ENCODE measurements at regions not wholly inside any gene's neighbourhood (a gene's known extent, or its start where the extent isn't known, plus 50 kb on each side); places are given as distances from the start of the nearest gene placed in this dataset.
"Not testable (repeated sequence)": the region's sequence is repeated elsewhere in the genome, so short reads cannot be mapped to it uniquely, and the experiment has no call there.

DNA sequence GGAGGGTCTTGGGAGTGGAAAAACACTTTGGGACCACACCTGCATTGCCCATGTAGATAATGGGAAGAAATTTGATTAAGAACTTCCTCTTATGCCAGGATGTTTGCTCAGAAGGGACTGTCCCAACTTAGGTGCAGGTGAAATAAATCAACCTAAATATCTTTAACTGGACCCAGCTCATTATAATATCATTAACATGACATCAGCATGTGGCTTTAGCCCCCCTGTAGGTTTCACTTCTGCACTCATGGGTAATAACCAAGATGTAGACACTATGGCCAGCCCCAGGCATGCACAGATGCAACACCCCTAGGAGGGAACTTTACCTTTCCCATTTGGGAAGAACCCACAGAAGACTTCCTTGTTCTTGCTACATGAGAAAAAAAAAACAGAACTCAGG is 227.4 kb upstream of the ZNF804A start:
- no peak for DNase-seq

DNA sequence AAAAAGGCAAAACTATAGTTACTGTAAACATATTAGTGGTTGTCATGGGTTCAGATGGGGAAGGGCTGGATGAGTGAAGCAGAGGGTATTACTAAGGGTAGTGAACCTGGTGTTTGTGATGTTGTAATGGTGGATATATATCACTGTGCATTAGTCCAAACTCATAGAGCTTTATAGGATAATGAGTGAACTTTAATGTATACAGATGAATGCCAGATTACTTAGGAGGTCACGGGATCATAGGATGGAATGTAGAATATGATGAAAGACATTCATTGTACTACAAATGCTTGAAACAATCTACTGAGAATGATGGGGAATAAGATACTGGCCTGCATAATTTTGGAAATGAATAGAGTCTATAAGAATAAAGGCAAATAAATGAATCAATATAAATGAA is 226.7 kb upstream of the ZNF804A start:
- DNase-seq, result no peak

DNA sequence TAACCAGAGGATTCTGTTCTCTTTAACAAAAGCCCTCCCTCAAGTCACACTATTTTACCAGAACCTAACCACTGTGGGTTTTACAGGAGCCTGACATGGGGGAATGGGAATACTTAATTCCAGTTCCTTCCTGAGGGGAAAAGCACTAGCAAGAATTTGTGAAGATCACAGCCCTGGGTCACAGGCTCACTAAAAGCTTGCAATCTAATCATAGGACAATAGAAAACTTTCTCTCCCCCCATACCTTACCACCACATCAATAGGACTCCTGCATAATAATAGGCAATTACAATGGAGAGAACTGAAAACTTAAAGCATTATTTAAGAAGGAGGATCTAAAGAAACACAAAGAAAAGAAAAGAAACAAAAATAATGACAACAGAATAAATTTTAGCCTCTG is 225.8 kb upstream of the ZNF804A start:
- no peak for DNase-seq

DNA sequence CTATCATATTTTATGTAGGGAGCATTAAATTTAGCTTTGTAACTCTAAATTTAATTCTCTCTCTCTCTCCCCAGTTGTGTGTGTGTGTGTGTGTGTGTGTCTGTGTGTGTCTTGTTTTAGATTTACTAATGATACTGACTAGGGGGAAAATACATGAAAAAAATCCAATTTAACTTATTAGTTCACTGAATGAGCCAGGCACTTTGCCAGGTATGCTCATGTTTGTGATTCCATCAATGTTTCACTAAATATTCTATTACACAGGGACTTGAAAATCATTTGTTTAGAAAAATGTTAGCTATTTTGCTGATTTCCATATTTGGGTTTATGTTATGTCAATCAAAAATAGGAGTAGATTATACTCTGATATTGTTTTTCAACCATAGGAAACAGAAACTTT is 203.7 kb upstream of the ZNF804A start:
- no peak for DNase-seq

DNA sequence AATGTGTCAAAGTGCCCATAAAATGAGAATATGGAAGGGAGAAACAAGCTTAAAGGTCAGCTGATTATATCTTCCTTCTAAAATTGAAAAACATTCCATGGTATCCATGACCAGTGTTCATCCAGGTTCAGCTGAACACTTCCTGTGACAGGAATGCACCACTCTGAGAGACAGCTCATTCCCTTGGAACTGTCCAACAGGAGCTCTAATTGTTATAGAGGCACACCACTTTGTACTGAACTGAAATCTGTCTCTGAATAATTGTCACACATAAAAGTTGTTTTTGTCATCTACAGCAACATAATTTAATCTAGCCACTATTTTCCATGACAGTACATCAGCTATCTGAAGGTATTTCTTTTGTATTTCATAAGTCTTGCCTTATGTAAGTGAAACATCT is 195.9 kb upstream of the ZNF804A start:
- no peak for DNase-seq

DNA sequence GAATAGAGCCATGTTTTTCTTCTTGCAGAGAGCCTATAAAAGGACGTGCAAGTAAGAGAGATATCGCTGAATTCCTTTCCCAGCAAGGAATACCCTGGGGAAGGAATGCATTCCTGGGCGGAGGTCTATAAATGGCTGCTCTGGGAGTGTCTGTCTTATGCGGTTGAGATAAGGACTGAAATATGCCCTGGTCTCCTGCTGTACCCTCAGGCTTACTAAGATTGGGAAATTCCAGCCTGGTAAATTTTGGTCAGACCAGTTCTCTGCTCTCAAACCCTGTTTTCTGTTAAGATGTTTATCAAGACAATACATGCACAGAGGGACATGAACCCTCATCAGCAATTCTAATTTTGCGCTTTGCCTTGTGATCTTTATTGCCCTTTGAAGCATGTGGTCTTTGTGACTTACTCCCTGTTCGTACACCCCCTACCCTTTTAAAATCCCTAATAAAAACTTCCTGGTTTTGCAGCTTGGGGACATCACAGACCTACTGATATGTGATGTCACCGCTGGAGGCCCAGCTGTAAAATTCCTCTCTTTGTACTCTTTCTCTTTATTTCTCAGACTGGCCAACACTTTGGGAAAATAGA is 191.2 kb upstream of the ZNF804A start:
- not testable (repeated sequence) for DNase-seq

DNA sequence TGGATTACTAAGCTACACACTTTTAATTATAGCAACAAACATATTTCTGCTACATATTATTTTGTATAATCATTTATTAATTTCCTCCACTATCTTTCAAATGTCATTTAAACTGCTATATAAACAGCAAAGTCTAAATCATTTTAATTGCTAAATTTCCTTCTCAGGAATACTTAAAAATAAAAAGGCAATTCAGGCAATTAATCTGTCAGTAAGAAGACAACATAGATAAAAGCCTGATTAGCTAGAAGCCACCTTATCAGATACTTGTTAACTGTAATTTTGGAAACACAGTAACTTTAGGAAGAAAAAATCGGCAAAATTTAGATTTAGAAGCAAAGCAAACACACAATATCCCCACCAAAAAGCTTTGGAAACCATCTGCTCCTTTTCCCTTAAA is 188.2 kb upstream of the ZNF804A start:
- DNase-seq, result no peak

DNA sequence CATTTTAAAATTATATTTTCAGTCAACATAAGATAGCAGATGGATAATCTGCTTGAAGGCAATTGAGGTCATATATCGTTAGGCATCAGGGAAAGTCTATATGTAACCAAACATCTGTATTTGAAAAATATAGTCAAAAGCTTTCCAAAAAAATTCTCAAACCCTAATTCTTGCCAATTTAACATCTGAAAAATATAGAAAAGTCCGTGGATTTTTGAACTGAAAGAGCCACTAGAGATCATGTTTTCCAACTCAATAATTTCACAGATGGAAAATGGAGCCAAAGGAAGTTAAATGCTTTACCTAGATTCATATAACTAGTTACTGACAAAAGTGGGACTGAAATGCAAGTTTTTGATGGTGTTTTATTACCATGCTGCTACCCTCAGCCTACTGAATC is 185.1 kb upstream of the ZNF804A start:
- DNase-seq, result no peak

DNA sequence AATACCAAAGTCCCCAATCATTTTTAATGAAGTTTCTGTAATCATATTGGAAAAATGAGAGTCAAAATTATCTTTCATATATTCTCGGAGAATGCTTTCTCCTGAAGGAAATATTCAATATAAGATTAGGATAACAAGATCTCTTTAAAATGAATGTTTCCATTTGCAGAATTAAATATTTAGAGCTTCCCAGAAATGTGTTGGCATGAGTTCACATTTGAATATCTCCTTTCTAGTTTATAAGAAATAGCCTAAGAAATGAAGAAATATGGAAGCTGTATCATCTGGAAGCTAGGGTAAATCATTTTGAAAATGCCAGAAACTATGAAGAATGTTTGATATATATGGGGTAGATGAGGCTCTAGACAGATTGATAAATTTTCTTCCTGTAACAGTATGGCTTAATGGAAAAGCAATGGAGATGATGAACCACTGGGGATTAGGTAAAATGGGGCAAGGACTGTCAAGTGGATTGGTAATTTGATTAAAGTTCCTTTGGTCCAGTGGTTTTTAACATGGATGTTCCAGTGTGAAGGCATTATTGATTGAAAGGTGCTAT is 184.6 kb upstream of the ZNF804A start:
- DNase-seq, result no peak

DNA sequence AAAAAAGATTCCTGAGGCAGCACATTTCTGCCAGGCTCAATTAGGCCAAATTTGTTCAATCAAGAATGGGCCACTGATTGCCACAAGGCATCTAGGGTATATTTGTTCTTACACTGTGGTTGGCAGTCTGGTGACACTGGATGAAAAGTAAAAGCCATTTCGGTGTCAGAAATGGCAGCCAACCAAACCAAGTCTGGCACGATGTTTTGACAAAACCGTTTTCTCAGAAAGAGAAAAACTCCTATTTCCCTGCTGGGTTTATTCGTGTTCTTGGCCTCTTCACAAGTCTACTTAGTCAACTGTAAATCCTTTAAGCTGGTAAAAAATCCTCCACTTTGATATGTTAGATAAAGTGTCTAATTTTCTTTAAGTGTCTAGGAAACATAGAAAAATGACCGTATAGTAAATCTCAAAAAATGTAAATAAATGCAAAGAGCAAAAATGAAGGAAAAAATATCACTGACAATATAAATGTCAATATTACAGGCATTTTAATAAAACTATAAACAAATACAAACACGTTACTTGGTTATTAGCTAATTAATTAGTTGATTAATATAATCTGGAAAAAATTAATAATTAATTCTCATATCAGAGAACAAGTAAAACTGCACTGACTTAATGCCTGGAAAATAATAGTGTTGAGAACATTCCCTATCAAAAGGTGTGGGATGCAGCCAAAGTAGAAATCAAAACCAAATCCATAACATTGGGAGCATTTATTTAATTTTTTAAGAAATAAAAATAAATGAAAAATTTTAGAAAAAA is 182.0 kb upstream of the ZNF804A start:
- no peak for DNase-seq

DNA sequence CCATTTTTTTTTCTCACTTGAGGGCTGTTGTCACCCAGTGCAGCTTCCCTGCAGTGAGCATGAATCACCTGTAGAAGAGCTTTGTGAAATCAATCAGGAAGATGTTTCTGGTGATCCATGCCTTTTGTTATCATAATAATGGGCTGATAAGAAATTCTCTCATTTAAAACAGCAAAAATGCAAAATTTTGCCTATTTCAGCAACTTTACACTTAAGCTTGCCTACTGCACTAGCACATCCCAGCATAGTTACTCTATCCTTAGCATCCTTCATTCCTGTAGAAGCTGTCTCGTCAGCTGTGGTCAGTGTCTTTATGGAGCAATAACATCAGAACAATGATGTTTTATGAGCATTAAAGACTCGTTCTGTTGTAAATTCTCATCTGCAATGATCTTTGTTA is 178.6 kb upstream of the ZNF804A start:
- no peak for DNase-seq

DNA sequence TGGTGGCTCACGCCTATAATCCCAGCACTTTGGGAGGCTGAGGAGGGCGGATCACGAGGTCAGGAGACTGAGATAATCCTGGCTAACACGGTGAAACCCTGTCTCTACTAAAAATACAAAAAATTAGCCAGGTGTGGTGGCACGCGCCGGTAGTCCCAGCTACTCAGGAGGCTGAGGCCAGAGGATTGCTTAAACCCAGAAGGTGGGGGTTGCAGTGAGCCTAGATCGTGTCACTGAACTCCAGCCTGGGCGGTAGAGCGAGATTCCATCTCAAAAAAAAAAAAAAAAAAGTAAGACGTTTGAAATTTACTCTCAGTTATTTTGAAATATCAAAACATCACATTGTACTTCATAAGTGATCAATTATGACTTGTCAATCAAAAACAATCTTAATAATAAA is 176.9 kb upstream of the ZNF804A start:
- not testable (repeated sequence) for DNase-seq

DNA sequence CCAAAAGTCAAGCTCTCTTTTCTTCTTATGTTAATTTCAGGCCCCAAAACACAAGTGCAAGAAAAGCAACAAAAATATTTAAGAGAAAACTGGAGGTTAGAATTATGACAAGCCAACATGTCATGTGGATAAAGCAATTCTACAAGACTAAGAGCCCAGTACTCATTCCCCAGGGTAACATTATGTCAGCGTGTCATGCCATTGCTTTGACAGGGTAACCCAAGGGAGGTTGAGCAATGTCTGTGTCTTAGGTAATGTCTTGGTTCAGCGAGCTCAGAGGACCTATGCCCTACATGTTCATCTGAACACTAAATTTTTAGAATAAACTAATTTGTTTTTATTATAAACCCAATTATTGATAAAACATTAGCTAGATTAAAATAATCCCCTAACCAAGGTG is 173.2 kb upstream of the ZNF804A start:
- no peak for DNase-seq

DNA sequence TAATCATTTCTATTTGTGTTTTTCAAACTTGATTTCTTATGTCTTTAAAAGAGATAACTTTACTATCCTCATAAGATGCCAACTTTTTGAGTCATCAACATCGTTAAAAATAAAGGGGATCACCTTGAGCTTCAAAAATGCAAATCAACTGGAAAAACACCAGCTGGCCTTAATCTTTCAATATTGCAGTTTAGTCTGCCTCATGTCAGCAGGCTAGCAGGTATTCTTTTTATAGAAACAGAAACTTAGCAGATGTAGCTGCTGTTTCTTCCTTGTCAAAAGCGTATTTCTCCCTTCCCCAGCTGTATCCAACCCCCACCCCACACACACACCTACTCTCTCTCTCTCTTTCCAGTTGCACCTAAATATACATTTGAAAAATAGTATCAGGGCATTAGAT is 154.1 kb upstream of the ZNF804A start:
- DNase-seq, result no peak

DNA sequence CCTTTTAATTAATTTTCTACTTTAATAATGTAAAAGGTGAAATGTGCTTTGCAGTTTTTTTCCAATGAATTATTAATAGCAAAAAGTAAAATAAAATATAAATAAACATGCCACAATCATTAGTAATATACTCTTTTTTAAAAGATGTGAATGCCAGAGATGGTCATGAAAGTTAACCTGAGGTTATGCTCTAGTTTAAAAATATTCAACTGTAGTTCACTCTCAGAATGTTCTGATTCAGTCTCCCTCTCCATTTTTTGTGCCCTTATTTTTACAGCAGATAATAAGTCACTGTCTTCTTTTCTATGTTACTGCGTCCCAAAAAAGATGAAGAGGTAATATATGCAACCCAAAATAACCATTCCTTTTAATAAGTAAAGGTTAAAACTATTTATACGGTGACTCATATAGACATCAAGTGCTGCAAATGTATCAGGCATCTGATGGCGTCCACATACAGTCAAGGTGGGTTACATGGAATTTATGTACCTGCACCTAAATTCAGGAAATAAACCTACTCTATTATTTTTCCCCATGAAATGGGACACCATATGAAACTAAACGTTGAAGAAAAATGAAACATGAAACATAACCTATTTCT is 153.6 kb upstream of the ZNF804A start:
- no peak for DNase-seq

DNA sequence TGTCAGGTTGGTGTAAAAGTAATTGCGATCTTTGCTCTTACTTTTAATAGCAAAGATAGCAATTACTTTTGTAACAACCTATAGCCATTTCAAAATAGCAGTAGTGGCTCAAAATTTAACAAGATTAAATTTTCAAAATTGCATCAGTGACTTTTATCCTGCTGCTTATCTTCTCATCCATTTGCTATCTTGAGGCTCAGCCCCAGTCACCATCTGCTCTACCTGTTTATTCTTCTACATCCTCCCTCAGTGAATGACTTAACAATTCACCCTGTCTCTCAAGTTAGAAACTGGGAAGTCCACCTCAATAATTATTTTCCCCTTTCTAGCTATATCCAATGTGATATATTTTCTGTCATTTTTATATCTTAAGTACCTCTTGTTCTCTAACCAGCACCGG is 148.6 kb upstream of the ZNF804A start:
- DNase-seq, result no peak

DNA sequence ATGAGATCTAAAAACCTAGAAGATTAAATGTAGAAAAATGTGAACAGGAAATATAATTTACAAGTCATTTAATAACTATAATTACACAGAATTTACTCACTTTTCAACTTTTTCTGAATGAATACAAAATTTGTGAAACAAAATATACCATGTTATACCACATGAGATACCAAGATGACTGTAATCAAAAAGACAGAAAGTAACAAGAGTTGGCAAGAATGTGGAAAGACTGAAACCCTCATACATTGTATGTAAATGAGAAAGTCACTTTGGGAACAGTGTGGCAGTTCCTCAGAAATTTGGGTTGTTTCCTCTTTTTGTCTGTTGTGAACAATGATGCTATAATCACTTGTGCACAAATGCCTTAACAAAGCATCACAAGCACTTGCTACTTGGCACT is 145.4 kb upstream of the ZNF804A start:
- DNase-seq, result no peak

DNA sequence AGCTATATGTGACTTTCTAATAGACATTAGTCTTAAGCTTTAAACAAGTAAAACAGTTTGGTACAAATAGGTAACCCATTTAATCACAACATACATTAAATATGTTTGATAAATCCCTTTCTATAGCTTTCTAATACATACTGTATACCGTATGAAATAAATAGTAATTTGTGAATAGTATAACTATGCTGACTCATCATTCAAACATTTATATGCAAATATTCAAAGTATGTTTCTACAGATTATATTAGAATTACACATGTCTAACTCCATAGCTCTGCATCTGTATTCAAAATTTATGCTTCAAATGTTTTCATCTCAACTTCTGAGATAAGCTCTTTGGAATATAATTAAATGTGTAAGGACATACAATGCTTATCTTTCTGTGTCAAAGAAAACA is 142.7 kb upstream of the ZNF804A start:
- DNase-seq, result no peak

DNA sequence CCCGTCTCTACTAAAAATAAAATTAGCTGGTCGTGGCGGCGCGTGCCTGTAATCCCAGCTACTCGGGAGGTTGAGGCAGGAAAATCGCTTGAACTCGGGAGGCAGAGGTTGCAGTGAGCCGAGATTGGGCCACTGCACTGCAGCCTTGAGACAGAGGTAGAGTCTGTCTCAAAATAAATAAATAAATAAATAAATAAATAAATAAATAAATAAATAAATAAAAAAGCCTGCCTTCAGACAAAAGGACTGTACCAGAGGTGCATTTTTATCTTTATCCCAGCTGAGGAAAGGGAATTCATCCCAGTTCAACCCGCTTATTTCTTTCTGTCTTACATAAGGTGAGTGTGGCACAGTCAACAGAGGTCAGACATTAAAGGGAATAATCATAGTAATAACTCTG is 141.6 kb upstream of the ZNF804A start:
- not testable (repeated sequence) for DNase-seq

DNA sequence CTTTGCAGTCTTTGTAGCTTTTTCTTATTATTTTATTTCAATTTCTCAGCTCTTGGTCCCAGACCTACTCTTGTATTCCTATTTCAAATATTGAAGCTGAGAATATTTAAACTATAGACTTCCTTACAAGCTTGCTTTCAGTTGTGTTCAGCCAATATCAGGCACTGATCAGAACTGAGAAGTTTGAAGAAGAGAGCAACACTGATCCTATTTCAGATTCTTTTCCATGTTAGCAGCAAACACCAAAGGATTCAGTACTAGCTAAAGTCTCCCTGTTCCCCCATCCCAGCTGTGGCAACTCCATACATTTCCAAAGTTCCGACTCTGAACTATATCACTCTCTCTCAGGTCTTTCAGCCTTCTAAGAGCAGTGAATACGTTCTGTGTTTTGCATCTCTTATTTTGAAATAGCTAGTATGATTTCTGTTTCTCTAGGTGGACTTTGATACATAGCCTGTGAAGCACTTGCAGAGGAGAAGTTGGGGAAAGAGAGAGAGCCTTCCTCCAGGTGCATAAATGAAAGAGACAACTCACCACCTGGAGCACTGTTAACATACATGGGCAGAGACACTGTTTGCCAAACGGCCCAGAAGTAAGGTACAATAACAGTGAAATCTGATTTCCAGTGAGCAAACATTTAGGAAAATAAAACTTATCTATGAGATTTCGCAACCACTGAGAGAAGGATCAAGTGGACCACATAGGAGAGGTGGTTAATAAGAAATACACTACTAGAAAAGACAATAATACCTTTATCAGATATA is 135.0 kb upstream of the ZNF804A start:
- peak in 1 of 2 experiments; percentile 29 for DNase-seq

DNA sequence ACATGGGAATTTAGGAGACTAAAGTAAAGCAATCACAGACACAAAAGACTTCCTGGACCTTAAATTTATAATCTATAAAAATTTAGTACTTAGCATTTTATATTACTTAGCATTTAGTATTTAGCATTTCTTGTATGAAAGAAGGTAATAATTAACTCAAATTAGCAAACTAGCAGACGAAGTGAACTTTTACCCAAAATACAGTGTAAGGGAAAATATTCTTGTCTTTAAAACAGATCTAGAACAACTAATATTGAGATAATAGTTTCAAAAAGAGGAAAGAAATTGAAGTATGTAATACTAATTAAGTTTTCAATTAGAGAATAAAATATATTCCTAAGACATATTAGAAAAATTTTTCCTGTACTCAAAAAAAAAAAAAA is 134.5 kb upstream of the ZNF804A start:
- DNase-seq, result no peak

DNA sequence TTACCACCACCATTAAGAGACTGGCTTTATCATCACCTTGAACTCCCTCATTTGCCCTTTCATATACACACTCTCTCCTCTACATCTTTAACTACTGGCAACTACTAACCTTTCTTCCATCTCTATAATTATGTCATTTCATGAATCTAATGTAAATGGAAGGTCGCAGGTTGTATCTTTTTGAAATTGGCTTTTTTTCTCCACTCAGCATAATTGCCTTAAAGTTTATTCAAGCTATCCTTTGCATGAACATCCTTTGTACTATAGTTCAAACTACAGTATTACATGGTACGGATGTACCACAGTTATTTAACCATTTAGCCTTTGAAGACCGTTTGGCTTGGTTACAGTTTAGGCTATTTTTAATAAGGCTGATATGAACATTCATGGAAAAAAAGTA is 129.5 kb upstream of the ZNF804A start:
- DNase-seq, result no peak

DNA sequence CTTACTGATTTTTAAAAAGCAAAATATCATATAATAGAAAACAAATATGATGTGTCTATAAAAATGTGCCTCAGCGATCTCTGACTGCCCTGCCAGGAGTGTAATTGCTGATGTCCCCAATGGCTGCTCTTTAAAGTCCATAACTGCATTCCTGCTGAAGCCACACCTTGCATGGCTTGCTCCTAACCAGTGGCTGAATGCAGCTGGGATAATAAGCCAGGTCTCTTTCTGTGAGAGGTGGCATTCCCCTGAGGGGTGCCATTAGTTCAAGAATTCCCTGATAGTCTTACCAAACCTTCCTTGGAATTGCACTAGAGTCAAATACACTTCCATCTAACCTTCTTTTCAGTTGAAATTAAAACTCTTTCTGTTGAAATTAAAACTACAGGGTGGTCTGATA is 125.8 kb upstream of the ZNF804A start:
- DNase-seq, result no peak

DNA sequence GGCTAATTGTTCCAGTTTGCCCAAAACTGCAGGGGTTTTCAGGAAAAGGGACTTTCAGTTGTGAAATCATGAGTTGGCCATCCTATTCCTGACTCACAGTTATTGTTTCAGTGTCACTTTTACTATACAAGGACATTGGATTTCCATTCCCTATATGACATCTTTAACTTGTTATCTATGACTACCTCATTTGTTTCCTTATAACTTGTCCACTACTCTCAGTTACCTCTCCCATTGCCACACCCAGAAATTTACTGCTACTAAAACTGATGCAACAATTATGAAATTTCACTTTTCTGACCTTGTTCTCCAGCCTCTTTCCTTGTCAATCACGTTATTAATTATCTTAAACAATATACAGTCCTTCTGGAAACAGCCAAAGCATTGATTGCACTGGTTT is 116.5 kb upstream of the ZNF804A start:
- no peak for DNase-seq
